Stomach (tissue), 8 donors: ENCODE measurements at regions not wholly inside any gene's neighbourhood (a gene's known extent, or its start where the extent isn't known, plus 50 kb on each side); places are given as distances from the start of the nearest gene placed in this dataset.
"Not testable (repeated sequence)": the region's sequence is repeated elsewhere in the genome, so short reads cannot be mapped to it uniquely, and the experiment has no call there.

Experiments used
- DNase-seq, 2 donors: peaks; one replicate each; pipeline versions ENCODE4 v3.0.0 to v3.0.0-alpha.2; 2013 to 2019
- H3K27ac ChIP-seq, 5 donors: fragments of 200-600 bp in 4 of 5; sonication (generic) in 4 of 5; one replicate each; pipeline ENCODE4 v1.5.1; 2013 to 2019; ENCODE audit warnings: mild to moderate bottlenecking in 1 of 5, moderate library complexity in 1 of 5
- H3K27me3 ChIP-seq, 3 donors: fragments of 200-600 bp; sonication (generic); one replicate each; pipeline ENCODE4 v1.5.1; 2017 to 2019; ENCODE audit warnings: mixed run types in 1 of 3
- H3K36me3 ChIP-seq, 4 donors: fragments of 200-600 bp; sonication (generic); 1 replicate in 3 of 4; 2 replicates in 1 of 4; pipeline ENCODE4 v1.5.1; 2016 to 2019
- H3K4me1 ChIP-seq, 4 donors: fragments of 200-600 bp; sonication (generic); one replicate each; pipeline ENCODE4 v1.5.1; 2016 to 2019
- H3K4me3 ChIP-seq, 4 donors: fragments of 200-600 bp; sonication (generic) in 3 of 4; one replicate each; pipeline ENCODE4 v1.5.1; 2016 to 2019; ENCODE audit warnings: mild to moderate bottlenecking in 1 of 4
- H3K9me3 ChIP-seq, 4 donors: fragments of 200-600 bp; sonication (generic); one replicate each; pipeline ENCODE4 v1.5.1; 2016 to 2019
- CTCF ChIP-seq, 7 experiments: fragments of 450-650 bp in 4 of 7; fragments of 200-600 bp in 3 of 7; sonication (generic) in 3 of 7; IDR thresholded peaks; one replicate each; pipeline ENCODE4 v1.5.1; 2016 to 2019; ENCODE audit warnings: antibody characterized with exemption in 7 of 7, control low read depth in 2 of 7, mild to moderate bottlenecking in 1 of 7
- EP300 ChIP-seq: sonication (generic); formaldehyde crosslinking; IDR thresholded peaks from one replicate; pipeline ENCODE4 v1.6.1; 2017; ENCODE audit warnings: antibody characterized with exemption
- POLR2A ChIP-seq, 4 donors: fragments of 450-650 bp; IDR thresholded peaks; one replicate each; pipeline ENCODE4 v1.6.1; 2016; ENCODE audit warnings: antibody characterized with exemption in 4 of 4, control low read depth in 2 of 4, mild to moderate bottlenecking in 1 of 4, moderate library complexity in 1 of 4
- POLR2AphosphoS5 ChIP-seq, 3 donors: sonication (generic); formaldehyde crosslinking; IDR thresholded peaks; one replicate each; pipeline ENCODE4 v1.6.1; 2016; ENCODE audit warnings: antibody characterized with exemption in 3 of 3
- WGBS, 5 donors: extraction: QIAGEN DNeasy Blood & Tissue Kit in 3 of 5; methylation state at CpG; one replicate each; pipeline versions ENCODE4 v1.1.5 to v1.1.7; 2013 to 2018; 5-methylcytosine and 5-hydroxymethylcytosine counted together
- intact Hi-C: fragments of 100-400 bp; cut with DNase I; formaldehyde crosslinking; loops from one replicate; pipeline ENCODE4 v1.15.1; 2023; ENCODE audit warnings: low total_unique reads
- donor health status: healthy with polysubstance abuse.
- donor health status: Bipolar disorder and iron deficiency.
- donor health status: healthy.

- H3K36me3 ChIP-seq, result no peaks in the 10 kb centered on the region
- DNase-seq, result no peak
- TF ChIP-seq POLR2A (IDR thresholded peaks at IDR 0.05) (no peak), POLR2AphosphoS5 (IDR thresholded peaks at IDR 0.05) (no peak), EP300 (no peak), CTCF (IDR thresholded peaks at IDR 0.05) (no peak)
- H3K27ac ChIP-seq, result no peak overlapping the region
- intact Hi-C loops, result no loop called here
- WGBS, 5 donors, result 72 to 86% (median 79%) methylated on average over 2 of the region's 2 CpGs
- H3K4me3 ChIP-seq, result no peak overlapping the region
- no peaks in the 10 kb centered on the region for H3K9me3 ChIP-seq
- no peaks in the 10 kb centered on the region for H3K4me1 ChIP-seq
- H3K27me3 ChIP-seq, result no peaks in the 10 kb centered on the region
Observed at GRCh38 chr18:62647179-62647578, 68.2 kb upstream of the PHLPP1 start.

GRCh38 chr18:62648045-62648678 lies 67.2 kb upstream of the PHLPP1 start:
- Histone ChIP-seq H3K4me1 (no peaks in the 10 kb centered on the region), H3K27ac (no peak overlapping the region), H3K36me3 (no peaks in the 10 kb centered on the region), H3K9me3 (no peaks in the 10 kb centered on the region), H3K4me3 (no peak overlapping the region), H3K27me3 (no peaks in the 10 kb centered on the region)
- no peak for DNase-seq
- 64 to 77% (median 73%) methylated on average over 6 of the region's 6 CpGs for WGBS, 5 donors
- TF ChIP-seq EP300 (no peak), CTCF (IDR thresholded peaks at IDR 0.05) (no peak)
- intact Hi-C loops, result no loop called here

- intact Hi-C loops, result no loop called here
- no peak for DNase-seq
Observed at GRCh38 chr18:62651276-62652056, 63.9 kb upstream of the PHLPP1 start.

GRCh38 chr18:62652057-62652629 lies 63.2 kb upstream of the PHLPP1 start:
- H3K4me1 ChIP-seq, H3K9me3 ChIP-seq, H3K27ac ChIP-seq, H3K36me3 ChIP-seq, H3K27me3 ChIP-seq, intact Hi-C loops, DNase-seq, H3K4me3 ChIP-seq: not testable (repeated sequence)
- WGBS, 5 donors, result 77 to 83% (median 81%) methylated on average over 15 of the region's 15 CpGs

More at GRCh38 chr18:62651276-62652056, 63.9 kb upstream of the PHLPP1 start:
- Histone ChIP-seq H3K36me3 (no peaks in the 10 kb centered on the region), H3K4me3 (no peak overlapping the region), H3K27ac (no peak overlapping the region), H3K27me3 (no peaks in the 10 kb centered on the region), H3K9me3 (no peaks in the 10 kb centered on the region), H3K4me1 (no peaks in the 10 kb centered on the region)
- 70 to 78% (median 75%) methylated on average over 7 of the region's 7 CpGs for WGBS, 5 donors
- no peak for TF ChIP-seq CTCF (IDR thresholded peaks at IDR 0.05)
- no peak for TF ChIP-seq POLR2AphosphoS5 (IDR thresholded peaks at IDR 0.05)
- no peak for TF ChIP-seq POLR2A (IDR thresholded peaks at IDR 0.05)
- TF ChIP-seq EP300, result no peak
